Natural killer cell (primary cell): ENCODE measurements at regions not wholly inside any gene's neighbourhood (a gene's known extent, or its start where the extent isn't known, plus 50 kb on each side); places are given as distances from the start of the nearest gene placed in this dataset.
A peak's percentile ranks its signal among the peaks of the same experiment; 100 is the strongest.
"Not testable (repeated sequence)": the region's sequence is repeated elsewhere in the genome, so short reads cannot be mapped to it uniquely, and the experiment has no call there.

Experiments
- ATAC-seq, 3 donors: fragments of 150-1000 bp in 2 of 3; fragments of 200-7000 bp in 1 of 3; cut with Tn5 transposase; 1 replicate in 1 of 3; 2 replicates in 2 of 3; pipeline ENCODE4 v1.10.0; 2021; ENCODE audit warnings: mild to moderate bottlenecking in 2 of 3, moderate library complexity in 2 of 3
- DNase-seq, 2 donors: peaks; one replicate each; pipeline versions ENCODE4 v3.0.0 to v3.0.0-alpha.2; 2013 to 2021; ENCODE audit warnings: mixed read lengths in 1 of 2
- H3K27ac ChIP-seq: one replicate; pipeline ENCODE4 v1.5.1; 2013; ENCODE audit warnings: mild to moderate bottlenecking, low read length
- H3K27me3 ChIP-seq: one replicate; pipeline ENCODE4 v1.6.1; 2013; ENCODE audit warnings: low read length; ENCODE audit not compliant: control insufficient read depth, insufficient read depth
- H3K36me3 ChIP-seq: one replicate; pipeline ENCODE4 v1.6.1; 2013; ENCODE audit warnings: low read length; ENCODE audit not compliant: control insufficient read depth, insufficient read depth
- H3K4me1 ChIP-seq: one replicate; pipeline ENCODE4 v1.6.1; 2013; ENCODE audit warnings: low read length; ENCODE audit not compliant: control insufficient read depth, insufficient read depth
- H3K4me3 ChIP-seq: one replicate; pipeline ENCODE4 v1.5.1; 2013; ENCODE audit warnings: low read length
- H3K9me3 ChIP-seq: one replicate; pipeline ENCODE4 v1.6.1; 2013; ENCODE audit warnings: low read length; ENCODE audit not compliant: control insufficient read depth, insufficient read depth
- H3K27ac Mint-ChIP-seq, 2 donors: one replicate each; pipeline ENCODE4 v1.8.0; 2022; ENCODE audit warnings: mild to moderate bottlenecking in 2 of 2, mixed read lengths in 2 of 2, moderate library complexity in 1 of 2
- H3K27me3 Mint-ChIP-seq, 2 donors: one replicate each; pipeline ENCODE4 v1.8.0; 2022; ENCODE audit warnings: low read depth in 2 of 2, mixed read lengths in 2 of 2
- H3K36me3 Mint-ChIP-seq: one replicate; pipeline ENCODE4 v1.8.0; 2022; ENCODE audit warnings: mixed read lengths
- H3K4me1 Mint-ChIP-seq, 2 donors: one replicate each; pipeline ENCODE4 v1.8.0; 2022; ENCODE audit warnings: mixed read lengths in 2 of 2
- H3K4me3 Mint-ChIP-seq: one replicate; pipeline ENCODE4 v1.8.0; 2022; ENCODE audit warnings: mild to moderate bottlenecking, moderate library complexity, mixed read lengths
- H3K9me3 Mint-ChIP-seq, 2 donors: one replicate each; pipeline ENCODE4 v1.8.0; 2022; ENCODE audit warnings: mixed read lengths in 2 of 2
- WGBS: methylation state at CpG from one replicate; pipeline ENCODE4 v1.1.7; 2013; ENCODE audit warnings: missing lambda C conversion rate; ENCODE audit not compliant: insufficient coverage; 5-methylcytosine and 5-hydroxymethylcytosine counted together
- intact Hi-C: fragments of 100-400 bp; cut with micrococcal nuclease; formaldehyde crosslinking; loops from one replicate; pipeline ENCODE4 v1.14.2; 2022

DNA sequence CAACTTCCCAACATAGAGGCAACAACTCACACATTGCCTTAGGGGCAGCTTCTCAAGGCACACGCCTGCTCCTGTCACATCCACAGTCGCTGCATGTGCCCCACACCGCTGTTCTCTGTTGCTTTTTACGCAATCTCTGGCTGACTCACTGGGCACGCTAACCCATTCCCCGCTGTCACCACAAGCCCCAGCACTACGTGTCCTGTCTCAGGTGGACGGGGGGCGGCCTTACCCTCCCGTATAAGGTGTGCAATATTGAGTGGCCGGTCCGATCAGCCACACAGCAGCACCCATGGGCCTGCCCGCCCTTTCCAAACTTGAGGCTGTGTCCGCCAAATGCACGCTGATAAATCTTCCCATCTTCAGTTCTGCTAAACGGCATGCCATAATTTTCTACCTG lies 75.5 kb upstream of the TNK2 start:
- intact Hi-C loops, H3K4me1 ChIP-seq, H3K27ac ChIP-seq, H3K4me1 Mint-ChIP-seq, H3K27me3 Mint-ChIP-seq, H3K4me3 ChIP-seq, H3K4me3 Mint-ChIP-seq, H3K36me3 Mint-ChIP-seq, H3K27me3 ChIP-seq, H3K9me3 Mint-ChIP-seq, H3K27ac Mint-ChIP-seq, ATAC-seq, DNase-seq, H3K9me3 ChIP-seq: not testable (repeated sequence)
- 91% methylated on average over 15 of the region's 16 CpGs for WGBS
- peaks cover 11% of the 10 kb centered on the region for H3K36me3 ChIP-seq

DNA sequence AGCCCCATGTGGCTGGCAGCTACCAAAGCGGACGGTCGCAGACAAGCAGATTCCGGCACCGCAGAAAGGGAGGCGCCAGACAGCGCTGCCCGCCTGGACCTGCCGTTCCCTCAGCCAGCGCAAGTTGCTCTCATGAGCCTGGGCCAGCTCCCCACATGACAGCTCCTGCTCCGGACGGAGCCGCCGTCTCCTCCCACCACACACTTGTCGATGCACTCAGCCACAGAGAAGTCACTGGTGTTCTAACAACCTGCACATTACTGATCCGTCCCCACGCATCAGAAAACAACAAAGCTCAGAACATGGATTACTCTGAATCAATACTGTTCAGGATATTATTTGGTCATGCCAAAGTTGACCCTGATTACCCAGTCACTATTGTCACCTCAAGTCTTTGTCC lies 74.4 kb upstream of the TNK2 start:
- H3K27me3 Mint-ChIP-seq, H3K9me3 ChIP-seq, ATAC-seq, H3K4me1 Mint-ChIP-seq, H3K4me3 Mint-ChIP-seq, H3K27ac Mint-ChIP-seq, H3K27ac ChIP-seq, H3K4me1 ChIP-seq, H3K27me3 ChIP-seq, H3K9me3 Mint-ChIP-seq, DNase-seq, H3K36me3 Mint-ChIP-seq, H3K4me3 ChIP-seq, intact Hi-C loops: not testable (repeated sequence)
- peaks cover 13% of the 10 kb centered on the region for H3K36me3 ChIP-seq
- 94% methylated on average over 17 of the region's 17 CpGs for WGBS

DNA sequence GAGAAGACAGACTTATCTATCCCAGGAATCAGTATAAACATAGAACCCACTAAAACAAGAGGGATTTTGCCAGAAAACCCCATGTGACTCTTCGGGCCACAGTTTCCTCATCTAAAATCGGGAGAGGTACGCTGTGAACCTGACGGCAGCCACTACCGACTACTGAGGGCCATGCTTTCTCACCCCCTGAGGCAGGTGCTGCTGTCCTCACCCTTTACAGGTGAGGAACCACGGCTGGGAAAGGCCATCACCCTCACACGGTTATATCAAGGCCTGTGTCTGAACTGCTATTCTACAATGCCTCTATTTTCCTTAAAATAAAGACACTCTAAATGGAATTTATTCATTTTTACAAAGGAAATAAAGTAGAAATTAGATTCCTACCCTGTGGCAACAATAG lies 73.4 kb upstream of the TNK2 start:
- H3K4me3 ChIP-seq, H3K27me3 Mint-ChIP-seq, H3K4me1 Mint-ChIP-seq, H3K4me3 Mint-ChIP-seq, H3K9me3 Mint-ChIP-seq, H3K4me1 ChIP-seq, H3K36me3 Mint-ChIP-seq, ATAC-seq, H3K9me3 ChIP-seq, intact Hi-C loops, H3K27ac ChIP-seq, H3K27ac Mint-ChIP-seq, H3K27me3 ChIP-seq, DNase-seq: not testable (repeated sequence)
- H3K36me3 ChIP-seq = peaks cover 13% of the 10 kb centered on the region
- 83% methylated on average over 6 of the region's 7 CpGs for WGBS

DNA sequence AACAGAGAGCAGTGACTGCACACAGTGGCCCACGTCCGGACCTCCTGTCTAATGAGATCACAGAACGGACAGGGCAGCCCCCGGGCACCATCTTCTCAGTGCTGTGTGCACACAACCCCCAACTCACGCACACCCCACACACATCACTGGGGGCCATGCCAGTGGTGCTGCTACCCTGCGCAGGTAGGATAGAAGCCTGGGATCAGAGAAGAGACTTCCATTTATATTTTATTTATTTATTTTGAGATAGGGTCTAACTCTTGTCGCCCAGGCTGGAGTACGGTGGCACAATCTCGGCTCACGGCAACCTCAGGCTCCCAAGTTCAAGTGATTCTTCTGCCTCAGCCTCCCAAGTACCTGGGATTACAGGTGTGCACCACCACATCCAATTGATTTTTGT lies 71.5 kb upstream of the TNK2 start:
- 93% methylated on average over 9 of the region's 10 CpGs for WGBS
- not testable (repeated sequence) for H3K4me3 ChIP-seq

DNA sequence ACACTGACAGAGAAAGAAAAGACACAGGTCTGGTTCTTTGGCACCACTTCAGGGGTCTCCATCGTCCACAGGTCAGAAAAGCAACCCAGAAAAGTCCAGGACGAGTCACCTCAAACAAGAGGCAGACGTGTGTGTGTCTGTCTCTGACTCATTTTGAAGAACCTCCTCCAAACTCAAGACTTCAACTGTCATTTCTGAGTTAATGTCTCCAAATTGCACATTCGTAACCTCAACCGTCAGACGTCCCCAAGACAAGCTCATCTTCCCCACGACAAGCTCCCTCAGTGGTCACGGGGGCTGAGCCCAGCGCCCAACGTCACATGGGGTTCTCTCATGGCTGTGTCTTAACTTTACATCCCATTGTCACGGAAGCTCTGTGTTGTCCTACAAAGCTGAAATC lies 70.2 kb upstream of the TNK2 start:
- no CpG with 5 or more reads among the region's 11 CpGs for WGBS
- ATAC-seq, H3K9me3 ChIP-seq, H3K4me3 ChIP-seq, H3K27ac Mint-ChIP-seq, H3K4me3 Mint-ChIP-seq, H3K4me1 ChIP-seq, H3K36me3 Mint-ChIP-seq, H3K27ac ChIP-seq, intact Hi-C loops, H3K9me3 Mint-ChIP-seq, H3K27me3 Mint-ChIP-seq, DNase-seq, H3K27me3 ChIP-seq, H3K4me1 Mint-ChIP-seq: not testable (repeated sequence)
- H3K36me3 ChIP-seq = peaks cover 24% of the 10 kb centered on the region

More for the DNA sequence above, 71.5 kb upstream of the TNK2 start:
- H3K4me1 ChIP-seq, H3K27ac Mint-ChIP-seq, H3K4me1 Mint-ChIP-seq, H3K4me3 Mint-ChIP-seq, DNase-seq, ATAC-seq, H3K27me3 ChIP-seq, H3K9me3 ChIP-seq, H3K27ac ChIP-seq, H3K9me3 Mint-ChIP-seq, intact Hi-C loops, H3K27me3 Mint-ChIP-seq: not testable (repeated sequence)
- peaks cover 14% of the 10 kb centered on the region for H3K36me3 Mint-ChIP-seq
- H3K36me3 ChIP-seq = peaks cover 21% of the 10 kb centered on the region

DNA sequence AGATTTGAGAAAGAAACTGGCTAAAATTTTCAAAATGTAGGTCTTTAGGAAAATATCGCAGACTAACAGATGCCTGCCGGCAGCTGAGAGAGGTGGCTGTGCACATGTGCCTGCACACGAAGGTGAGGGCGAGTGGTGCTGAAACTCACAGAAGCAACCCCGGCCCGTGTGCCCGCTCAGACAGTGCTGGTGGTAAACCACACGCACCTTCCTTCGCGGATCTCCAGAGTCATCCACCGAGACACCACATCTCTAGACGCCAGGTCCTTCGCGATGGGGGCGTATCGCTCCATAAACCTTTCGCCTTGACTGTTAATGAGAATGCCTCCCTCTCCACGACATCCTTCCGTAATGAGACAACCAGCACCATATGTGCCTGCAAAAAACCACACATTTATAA lies 68.5 kb upstream of the TNK2 start:
- H3K4me3 ChIP-seq, H3K36me3 Mint-ChIP-seq, H3K27me3 Mint-ChIP-seq, H3K4me3 Mint-ChIP-seq, H3K4me1 ChIP-seq, H3K9me3 ChIP-seq, H3K4me1 Mint-ChIP-seq, H3K9me3 Mint-ChIP-seq, H3K27me3 ChIP-seq, ATAC-seq, H3K27ac ChIP-seq, DNase-seq, intact Hi-C loops, H3K27ac Mint-ChIP-seq: not testable (repeated sequence)
- WGBS = 83% methylated on average over 2 of the region's 19 CpGs
- peaks cover 20% of the 10 kb centered on the region for H3K36me3 ChIP-seq

DNA sequence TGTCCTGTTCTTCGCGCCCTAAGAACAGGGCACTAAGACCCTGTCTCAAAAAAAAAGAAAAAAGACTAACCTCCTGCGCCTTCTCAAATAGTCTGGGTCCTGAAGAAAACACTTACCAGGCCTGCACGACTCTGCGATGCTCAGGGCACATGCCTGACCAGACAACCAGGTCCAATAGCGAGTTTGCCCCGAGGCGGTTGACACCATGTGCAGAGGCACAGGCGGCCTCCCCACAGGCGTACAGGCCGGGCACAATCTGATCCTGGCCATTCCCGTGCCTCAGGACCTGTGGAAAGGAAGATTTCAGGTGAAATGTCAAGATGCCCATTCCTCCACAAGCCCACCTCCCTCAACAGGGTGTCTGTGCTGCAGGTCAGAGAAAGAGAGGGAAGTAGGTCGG lies 65.9 kb upstream of the TNK2 start:
- H3K9me3 ChIP-seq, H3K27ac Mint-ChIP-seq, H3K27me3 Mint-ChIP-seq, intact Hi-C loops, H3K4me3 Mint-ChIP-seq, H3K27ac ChIP-seq, DNase-seq, H3K4me3 ChIP-seq, H3K4me1 ChIP-seq, H3K27me3 ChIP-seq, H3K9me3 Mint-ChIP-seq, ATAC-seq, H3K4me1 Mint-ChIP-seq: not testable (repeated sequence)
- H3K36me3 Mint-ChIP-seq = peaks cover 28% of the 10 kb centered on the region
- peaks cover 35% of the 10 kb centered on the region for H3K36me3 ChIP-seq
- WGBS = 94% methylated on average over 11 of the region's 13 CpGs

DNA sequence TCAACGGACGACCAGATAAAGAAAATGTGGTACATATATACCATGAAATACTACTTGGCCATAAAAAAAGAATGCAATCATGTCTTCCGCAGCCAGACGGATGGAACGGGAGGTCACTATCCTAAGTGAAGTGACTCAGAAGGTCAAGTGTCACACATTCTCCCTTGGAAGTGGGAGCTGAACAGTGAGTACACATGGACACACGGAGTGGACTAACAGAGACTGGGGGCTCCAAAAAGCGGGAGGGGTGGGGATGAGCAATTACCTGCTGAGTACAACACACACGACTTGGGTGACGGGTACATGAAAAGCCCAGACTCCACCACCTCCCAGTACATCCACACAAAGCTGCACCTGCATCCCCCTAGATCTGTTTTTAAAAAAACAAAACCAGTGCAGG lies 62.5 kb upstream of the TNK2 start:
- H3K4me3 Mint-ChIP-seq, H3K27ac Mint-ChIP-seq, H3K4me3 ChIP-seq, H3K27me3 ChIP-seq, H3K4me1 ChIP-seq, DNase-seq, H3K9me3 Mint-ChIP-seq, H3K9me3 ChIP-seq, intact Hi-C loops, H3K4me1 Mint-ChIP-seq, H3K27me3 Mint-ChIP-seq, H3K27ac ChIP-seq: not testable (repeated sequence)
- H3K36me3 Mint-ChIP-seq = peaks cover 28% of the 10 kb centered on the region
- ATAC-seq = peak in 1 of 3 donors; percentile 18
- over 99% methylated on average over 7 of the region's 9 CpGs for WGBS
- peaks cover 38% of the 10 kb centered on the region for H3K36me3 ChIP-seq
